ENCODE measurements at regions not wholly inside any gene's neighbourhood (a gene's known extent, or its start where the extent isn't known, plus 50 kb on each side); places are given as distances from the start of the nearest gene placed in this dataset.

- no peak for DNase-seq (ENCODE audit: low read depth)
- H3K4me3 ChIP-seq (ENCODE audit: control insufficient read depth, low read depth, low read length) = no peak overlapping the region
- no peak for TF ChIP-seq CTCF (conservative IDR thresholded peaks at IDR 0.05; ENCODE audit: control insufficient read depth, insufficient read depth, low read depth, low read length)
Measured at GRCh38 chr1:194214735-194215134, 1028.3 kb upstream of the B3GALT2 start.

- no peak for TF ChIP-seq CTCF (conservative IDR thresholded peaks at IDR 0.05; ENCODE audit: control insufficient read depth, insufficient read depth, low read depth, low read length)
- DNase-seq (ENCODE audit: low read depth) = no peak
- no peak overlapping the region for H3K4me3 ChIP-seq (ENCODE audit: control insufficient read depth, low read depth, low read length)
Measured at GRCh38 chr1:194209920-194210319, 1023.5 kb upstream of the B3GALT2 start.

- no peak for DNase-seq (ENCODE audit: low read depth)
- TF ChIP-seq CTCF (conservative IDR thresholded peaks at IDR 0.05; ENCODE audit: control insufficient read depth, insufficient read depth, low read depth, low read length) = no peak
- H3K4me3 ChIP-seq (ENCODE audit: control insufficient read depth, low read depth, low read length) = no peak overlapping the region
Measured at GRCh38 chr1:194208674-194209073, 1022.3 kb upstream of the B3GALT2 start.

GRCh38 chr1:194196562-194196961 lies 1010.1 kb upstream of the B3GALT2 start:
- no peak for DNase-seq (ENCODE audit: low read depth)
- TF ChIP-seq CTCF (conservative IDR thresholded peaks at IDR 0.05; ENCODE audit: control insufficient read depth, insufficient read depth, low read depth, low read length) = no peak
- H3K4me3 ChIP-seq (ENCODE audit: control insufficient read depth, low read depth, low read length) = no peak overlapping the region

GRCh38 chr1:194194724-194195123 lies 1008.3 kb upstream of the B3GALT2 start:
- no peak for TF ChIP-seq CTCF (conservative IDR thresholded peaks at IDR 0.05; ENCODE audit: control insufficient read depth, insufficient read depth, low read depth, low read length)
- DNase-seq (ENCODE audit: low read depth) = no peak
- no peak overlapping the region for H3K4me3 ChIP-seq (ENCODE audit: control insufficient read depth, low read depth, low read length)

GRCh38 chr1:194184974-194185373 lies 998.6 kb upstream of the B3GALT2 start:
- DNase-seq (ENCODE audit: low read depth) = no peak
- no peak overlapping the region for H3K4me3 ChIP-seq (ENCODE audit: control insufficient read depth, low read depth, low read length)
- no peak for TF ChIP-seq CTCF (conservative IDR thresholded peaks at IDR 0.05; ENCODE audit: control insufficient read depth, insufficient read depth, low read depth, low read length)

GRCh38 chr1:194184425-194184824 lies 998.0 kb upstream of the B3GALT2 start:
- no peak for DNase-seq (ENCODE audit: low read depth)
- no peak for TF ChIP-seq CTCF (conservative IDR thresholded peaks at IDR 0.05; ENCODE audit: control insufficient read depth, insufficient read depth, low read depth, low read length)
- H3K4me3 ChIP-seq (ENCODE audit: control insufficient read depth, low read depth, low read length) = no peak overlapping the region
